HG02943 (cell line): ENCODE measurements at regions not wholly inside any gene's neighbourhood (a gene's known extent, or its start where the extent isn't known, plus 50 kb on each side); places are given as distances from the start of the nearest gene placed in this dataset.

Experiments used
- ATAC-seq: cut with Tn5 transposase; IDR thresholded peaks from one replicate; pipeline ENCODE4 v1.9.1; 2021; ENCODE audit warnings: mild to moderate bottlenecking, low read depth, moderate library complexity; ENCODE audit not compliant: unreplicated experiment

GRCh38 chr20:52242237-52243230, 51.0 kb upstream of the ZFP64 start:
- ATAC-seq: no peak
